Astrocyte (in vitro differentiated cells and primary cell): ENCODE measurements at regions not wholly inside any gene's neighbourhood (a gene's known extent, or its start where the extent isn't known, plus 50 kb on each side); places are given as distances from the start of the nearest gene placed in this dataset.

Experiments used
- DNase-seq: peaks from one replicate; pipeline ENCODE4 v3.0.0-alpha.2; 2010; ENCODE audit warnings: low read depth
- FAIRE-seq: peaks from 2 replicates; lab custom pipeline; 2011; peaks lifted over from hg19 to GRCh38; lab: Jason Lieb, UNC
- H2AFZ ChIP-seq: 2 replicates; pipeline ENCODE4 v1.6.0; 2012; ENCODE audit warnings: low read depth, low read length, inconsistent platforms
- H3K27ac ChIP-seq: 2 replicates; pipeline ENCODE4 v1.5.1; 2011; ENCODE audit warnings: low read depth, low read length, inconsistent platforms
- H3K27me3 ChIP-seq: 2 replicates; pipeline ENCODE4 v1.6.0; 2011; ENCODE audit warnings: low read length, inconsistent platforms; ENCODE audit not compliant: insufficient read depth
- H3K36me3 ChIP-seq: 2 replicates; pipeline ENCODE4 v1.5.1; 2011; ENCODE audit warnings: low read length, inconsistent platforms; ENCODE audit not compliant: insufficient read depth
- H3K4me1 ChIP-seq: 2 replicates; pipeline ENCODE4 v1.5.1; 2011; ENCODE audit warnings: low read length, inconsistent platforms; ENCODE audit not compliant: insufficient read depth
- H3K4me2 ChIP-seq: 2 replicates; pipeline ENCODE4 v1.6.0; 2012; ENCODE audit warnings: low read length, inconsistent platforms
- H3K4me3 ChIP-seq: 2 replicates; pipeline ENCODE4 v1.5.1; 2011; ENCODE audit warnings: low read depth, mild to moderate bottlenecking, low read length, inconsistent platforms; ENCODE audit not compliant: insufficient read depth
- H3K79me2 ChIP-seq: 2 replicates; pipeline ENCODE4 v1.6.0; 2012; ENCODE audit warnings: mild to moderate bottlenecking, low read length, inconsistent platforms; ENCODE audit not compliant: insufficient read depth
- H3K9ac ChIP-seq: 2 replicates; pipeline ENCODE4 v1.6.0; 2012; ENCODE audit warnings: mild to moderate bottlenecking, low read length, inconsistent platforms
- H3K9me3 ChIP-seq: 2 replicates; pipeline ENCODE4 v1.5.1; 2012; ENCODE audit warnings: low read depth, mild to moderate bottlenecking, low read length, inconsistent platforms; ENCODE audit not compliant: insufficient read depth
- H4K20me1 ChIP-seq: 2 replicates; pipeline ENCODE4 v1.6.0; 2012; ENCODE audit warnings: low read length, inconsistent platforms; ENCODE audit not compliant: insufficient read depth
- H3K27ac Mint-ChIP-seq: one replicate; pipeline ENCODE4 v1.8.0; 2021; ENCODE audit warnings: mild to moderate bottlenecking, mixed read lengths; ENCODE audit not compliant: unreplicated experiment
- H3K27me3 Mint-ChIP-seq: one replicate; pipeline ENCODE4 v1.8.0; 2021; ENCODE audit warnings: low read depth, mixed read lengths; ENCODE audit not compliant: unreplicated experiment
- H3K36me3 Mint-ChIP-seq: one replicate; pipeline ENCODE4 v1.8.0; 2021; ENCODE audit warnings: low read depth, mixed read lengths; ENCODE audit not compliant: unreplicated experiment
- H3K4me1 Mint-ChIP-seq: one replicate; pipeline ENCODE4 v1.8.0; 2021; ENCODE audit warnings: low read depth, mixed read lengths; ENCODE audit not compliant: unreplicated experiment
- H3K4me3 Mint-ChIP-seq: one replicate; pipeline ENCODE4 v1.8.0; 2021; ENCODE audit warnings: mild to moderate bottlenecking, moderate library complexity, mixed read lengths; ENCODE audit not compliant: unreplicated experiment
- H3K9me3 Mint-ChIP-seq: one replicate; pipeline ENCODE4 v1.8.0; 2021; ENCODE audit warnings: mild to moderate bottlenecking, mixed read lengths; ENCODE audit not compliant: unreplicated experiment
- CTCF ChIP-seq: IDR thresholded peaks from 2 replicates; pipeline ENCODE4 v1.5.1; 2011; ENCODE audit warnings: low read depth, mild to moderate bottlenecking, inconsistent platforms, low read length, moderate library complexity; ENCODE audit not compliant: insufficient read depth
- EZH2 ChIP-seq: IDR thresholded peaks from 2 replicates; pipeline ENCODE4 v1.6.1; 2012; ENCODE audit warnings: mild to moderate bottlenecking, low read length, inconsistent platforms; ENCODE audit not compliant: insufficient read depth

GRCh38 chr9:126270556-126270955 lies 56.1 kb upstream of the MVB12B start:
- Histone ChIP-seq H3K4me3 (no peak overlapping the region), H3K9ac (no peak overlapping the region), H4K20me1 (no peaks in the 10 kb centered on the region), H3K79me2 (no peaks in the 10 kb centered on the region), H2AFZ (no peak overlapping the region), H3K4me2 (no peak overlapping the region), H3K36me3 (no peaks in the 10 kb centered on the region), H3K4me1 (peaks cover 5% of the 10 kb centered on the region), H3K27ac (no peak overlapping the region), H3K9me3 (peaks cover 3% of the 10 kb centered on the region), H3K27me3 (peaks cover 21% of the 10 kb centered on the region)
- DNase-seq (no peak), FAIRE-seq (no peak)
- peaks cover 5% of the 10 kb centered on the region for H3K4me1 Mint-ChIP-seq
- H3K36me3 Mint-ChIP-seq: no peaks in the 10 kb centered on the region
- no peak for TF ChIP-seq CTCF
- TF ChIP-seq EZH2: no peak
- no peak overlapping the region for H3K27ac Mint-ChIP-seq
- H3K9me3 Mint-ChIP-seq: peaks cover 2% of the 10 kb centered on the region
- H3K4me3 Mint-ChIP-seq: no peak overlapping the region
- H3K27me3 Mint-ChIP-seq: peaks cover 2% of the 10 kb centered on the region

GRCh38 chr9:126275386-126276001 lies 51.1 kb upstream of the MVB12B start:
- TF ChIP-seq CTCF (no peak), EZH2 (no peak)
- Histone ChIP-seq H4K20me1 (no peaks in the 10 kb centered on the region), H3K79me2 (no peaks in the 10 kb centered on the region), H3K36me3 (no peaks in the 10 kb centered on the region), H3K9me3 (no peaks in the 10 kb centered on the region), H2AFZ (peak overlapping the region; percentile 89), H3K4me2 (no peak overlapping the region), H3K4me1 (peaks cover 8% of the 10 kb centered on the region), H3K9ac (peak overlapping the region; percentile 28), H3K27me3 (peaks cover under 1% of the 10 kb centered on the region), H3K27ac (no peak overlapping the region), H3K4me3 (no peak overlapping the region)
- peaks cover 7% of the 10 kb centered on the region for H3K4me1 Mint-ChIP-seq
- FAIRE-seq: no peak
- peak overlapping the region; percentile 75 for H3K27ac Mint-ChIP-seq
- H3K27me3 Mint-ChIP-seq: no peaks in the 10 kb centered on the region
- peaks cover 7% of the 10 kb centered on the region for H3K9me3 Mint-ChIP-seq
- no peaks in the 10 kb centered on the region for H3K36me3 Mint-ChIP-seq
- DNase-seq: peak; percentile 57
- H3K4me3 Mint-ChIP-seq: peak overlapping the region; percentile 55

- Mint-ChIP-seq H3K27me3 (no peaks in the 10 kb centered on the region), H3K9me3 (peaks cover 7% of the 10 kb centered on the region), H3K27ac (peak overlapping the region; percentile 75), H3K36me3 (no peaks in the 10 kb centered on the region), H3K4me3 (peak overlapping the region; percentile 55), H3K4me1 (peaks cover 7% of the 10 kb centered on the region)
- no peak for TF ChIP-seq EZH2
- TF ChIP-seq CTCF: no peak
- DNase-seq (no peak), FAIRE-seq (no peak)
- peaks cover 8% of the 10 kb centered on the region for H3K4me1 ChIP-seq
- H3K27ac ChIP-seq: no peak overlapping the region
- H3K9ac ChIP-seq: peak overlapping the region; percentile 28
- no peaks in the 10 kb centered on the region for H3K79me2 ChIP-seq
- H2AFZ ChIP-seq: peak overlapping the region; percentile 89
- no peak overlapping the region for H3K4me3 ChIP-seq
- H4K20me1 ChIP-seq: no peaks in the 10 kb centered on the region
- H3K36me3 ChIP-seq: no peaks in the 10 kb centered on the region
- no peaks in the 10 kb centered on the region for H3K27me3 ChIP-seq
- H3K9me3 ChIP-seq: no peaks in the 10 kb centered on the region
- no peak overlapping the region for H3K4me2 ChIP-seq
Observed at GRCh38 chr9:126276056-126276728, 50.4 kb upstream of the MVB12B start.
